OCI-LY1 (cell line): ENCODE measurements at regions not wholly inside any gene's neighbourhood (a gene's known extent, or its start where the extent isn't known, plus 50 kb on each side); places are given as distances from the start of the nearest gene placed in this dataset.

Source experiments
- H2AFZ ChIP-seq: fragments of 200-600 bp; sonication (generic), shearing (Covaris generic); 2 replicates; pipeline ENCODE4 v1.6.0; 2014; ENCODE audit warnings: antibody characterized with exemption, mild to moderate bottlenecking, low read length
- H3F3A ChIP-seq: fragments of 200-600 bp; sonication (generic), shearing (Covaris generic); 2 replicates; pipeline ENCODE4 v1.6.0; 2014; ENCODE audit warnings: mild to moderate bottlenecking, antibody characterized with exemption, low read length, moderate library complexity; ENCODE audit not compliant: insufficient read depth
- H3K27ac ChIP-seq: fragments of 200-600 bp; sonication (generic); 2 replicates; pipeline ENCODE4 v1.5.1; 2014; ENCODE audit warnings: low read length, mixed run types, mild to moderate bottlenecking, low read depth; ENCODE audit not compliant: poor library complexity, severe bottlenecking
- H3K27me3 ChIP-seq: fragments of 200-600 bp; sonication (generic); 2 replicates; pipeline ENCODE4 v1.6.0; 2014; ENCODE audit warnings: antibody characterized with exemption, mild to moderate bottlenecking, low read length, moderate library complexity; ENCODE audit not compliant: insufficient read depth
- H3K36me3 ChIP-seq: fragments of 200-600 bp; sonication (generic); 2 replicates; pipeline ENCODE4 v1.6.1; 2014; ENCODE audit warnings: mild to moderate bottlenecking, antibody characterized with exemption, low read length, moderate library complexity, mixed read lengths; ENCODE audit not compliant: insufficient read depth
- H3K4me1 ChIP-seq: fragments of 200-600 bp; sonication (generic); 2 replicates; pipeline ENCODE4 v1.5.1; 2014; ENCODE audit warnings: mild to moderate bottlenecking, low read length, moderate library complexity; ENCODE audit not compliant: insufficient read depth, severe bottlenecking
- H3K4me2 ChIP-seq: fragments of 200-600 bp; sonication (generic), shearing (Covaris generic); 2 replicates; pipeline ENCODE4 v1.6.1; 2014; ENCODE audit warnings: low read length
- H3K4me3 ChIP-seq: fragments of 200-600 bp; sonication (generic); 2 replicates; pipeline ENCODE4 v1.5.1; 2014; ENCODE audit warnings: low read length, low read depth, mild to moderate bottlenecking, mixed read lengths; ENCODE audit not compliant: poor library complexity, severe bottlenecking
- H3K79me2 ChIP-seq: fragments of 200-600 bp; shearing (Covaris generic); 2 replicates; pipeline ENCODE4 v1.6.1; 2016; ENCODE audit warnings: mixed run types, low read length, mixed read lengths; ENCODE audit not compliant: insufficient read depth
- H3K9ac ChIP-seq: fragments of 200-600 bp; sonication (generic), shearing (Covaris generic); 2 replicates; pipeline ENCODE4 v1.6.1; 2014; ENCODE audit warnings: mild to moderate bottlenecking, low read length, mixed read lengths
- H3K9me2 ChIP-seq: fragments of 200-600 bp; sonication (generic), shearing (Covaris generic); 2 replicates; pipeline ENCODE4 v1.6.1; 2014; ENCODE audit warnings: low read depth, mild to moderate bottlenecking, low read length, mixed read lengths
- H3K9me3 ChIP-seq: fragments of 200-600 bp; shearing (Covaris generic); 2 replicates; pipeline ENCODE4 v1.6.1; 2014; ENCODE audit warnings: low read length, mixed read lengths
- H4K20me1 ChIP-seq: fragments of 200-600 bp; sonication (generic), shearing (Covaris generic); 2 replicates; pipeline ENCODE4 v1.6.0; 2016; ENCODE audit warnings: mild to moderate bottlenecking, low read length; ENCODE audit not compliant: insufficient read depth
- EZH2 ChIP-seq: fragments of 200-600 bp; sonication (generic), shearing (Covaris generic); IDR thresholded peaks from 2 replicates; pipeline ENCODE4 v1.8.0; 2017; ENCODE audit warnings: borderline replicate concordance, mixed run types, mild to moderate bottlenecking, antibody characterized with exemption, low read length, moderate library complexity, mixed read lengths
- TF ChIP-seq, protein P1 (sequence below): fragments of 200-600 bp; sonication (generic), shearing (Covaris generic); IDR thresholded peaks from 2 replicates; pipeline ENCODE4 v1.5.1; 2017; ENCODE audit warnings: mild to moderate bottlenecking, antibody characterized with exemption, low read length, moderate library complexity, mixed read lengths

DNA sequence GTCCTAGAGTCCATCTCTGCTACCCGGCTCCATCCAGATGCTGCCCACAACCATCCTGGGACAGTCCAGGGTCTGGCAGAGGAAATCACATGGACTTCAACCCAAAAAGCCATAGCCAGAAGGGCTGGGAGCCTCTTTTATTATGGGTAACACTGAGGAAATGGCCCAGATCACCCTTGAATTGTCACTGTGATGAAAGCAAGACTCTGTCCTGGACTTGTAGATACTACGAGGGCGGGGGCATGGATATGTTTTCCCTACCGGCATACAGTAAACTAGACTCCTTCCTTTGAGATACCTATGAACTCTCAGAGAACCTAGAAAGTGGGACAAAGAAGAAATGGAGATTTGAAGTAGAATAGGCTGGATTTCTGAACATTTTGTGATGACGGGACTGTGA, 110.3 kb downstream of the LACC1 start:
- Histone ChIP-seq H3F3A (no peaks in the 10 kb centered on the region), H3K9me3 (no peaks in the 10 kb centered on the region), H2AFZ (no peak overlapping the region), H3K4me1 (no peaks in the 10 kb centered on the region), H3K4me3 (no peak overlapping the region), H3K36me3 (no peaks in the 10 kb centered on the region), H3K9me2 (no peaks in the 10 kb centered on the region), H3K4me2 (no peak overlapping the region), H3K79me2 (no peaks in the 10 kb centered on the region), H4K20me1 (no peaks in the 10 kb centered on the region), H3K27me3 (no peaks in the 10 kb centered on the region), H3K9ac (no peak overlapping the region), H3K27ac (no peak overlapping the region)
- TF ChIP-seq, protein P1, sequence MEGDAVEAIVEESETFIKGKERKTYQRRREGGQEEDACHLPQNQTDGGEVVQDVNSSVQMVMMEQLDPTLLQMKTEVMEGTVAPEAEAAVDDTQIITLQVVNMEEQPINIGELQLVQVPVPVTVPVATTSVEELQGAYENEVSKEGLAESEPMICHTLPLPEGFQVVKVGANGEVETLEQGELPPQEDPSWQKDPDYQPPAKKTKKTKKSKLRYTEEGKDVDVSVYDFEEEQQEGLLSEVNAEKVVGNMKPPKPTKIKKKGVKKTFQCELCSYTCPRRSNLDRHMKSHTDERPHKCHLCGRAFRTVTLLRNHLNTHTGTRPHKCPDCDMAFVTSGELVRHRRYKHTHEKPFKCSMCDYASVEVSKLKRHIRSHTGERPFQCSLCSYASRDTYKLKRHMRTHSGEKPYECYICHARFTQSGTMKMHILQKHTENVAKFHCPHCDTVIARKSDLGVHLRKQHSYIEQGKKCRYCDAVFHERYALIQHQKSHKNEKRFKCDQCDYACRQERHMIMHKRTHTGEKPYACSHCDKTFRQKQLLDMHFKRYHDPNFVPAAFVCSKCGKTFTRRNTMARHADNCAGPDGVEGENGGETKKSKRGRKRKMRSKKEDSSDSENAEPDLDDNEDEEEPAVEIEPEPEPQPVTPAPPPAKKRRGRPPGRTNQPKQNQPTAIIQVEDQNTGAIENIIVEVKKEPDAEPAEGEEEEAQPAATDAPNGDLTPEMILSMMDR, result no peak
- no peak for TF ChIP-seq EZH2

DNA sequence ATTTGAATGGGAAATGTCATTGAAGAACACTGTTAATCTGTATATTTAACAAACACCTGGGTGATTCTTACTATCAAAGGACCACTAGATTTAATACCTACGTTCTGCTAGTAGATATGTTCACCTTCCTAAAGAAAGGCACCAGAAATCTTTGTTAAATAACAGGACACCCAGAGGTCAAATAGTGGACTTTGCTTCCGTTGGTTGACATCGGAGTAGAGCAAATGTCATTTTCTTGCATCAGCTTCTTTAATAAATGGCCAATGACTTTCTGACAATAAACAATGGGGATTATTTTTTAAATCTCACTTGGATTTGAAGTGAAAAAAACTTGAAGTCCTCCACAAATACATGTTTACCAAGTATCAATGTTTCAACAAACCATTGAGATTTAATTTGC, 111.1 kb downstream of the LACC1 start:
- Histone ChIP-seq H3K9ac (no peak overlapping the region), H4K20me1 (no peaks in the 10 kb centered on the region), H3K4me2 (no peak overlapping the region), H3F3A (no peaks in the 10 kb centered on the region), H2AFZ (no peak overlapping the region), H3K79me2 (no peaks in the 10 kb centered on the region), H3K36me3 (no peaks in the 10 kb centered on the region), H3K27me3 (no peaks in the 10 kb centered on the region), H3K9me3 (no peaks in the 10 kb centered on the region), H3K4me1 (no peaks in the 10 kb centered on the region), H3K27ac (no peak overlapping the region), H3K4me3 (no peak overlapping the region), H3K9me2 (no peaks in the 10 kb centered on the region)
- TF ChIP-seq EZH2, result no peak
- TF ChIP-seq, protein P1, result no peak

DNA sequence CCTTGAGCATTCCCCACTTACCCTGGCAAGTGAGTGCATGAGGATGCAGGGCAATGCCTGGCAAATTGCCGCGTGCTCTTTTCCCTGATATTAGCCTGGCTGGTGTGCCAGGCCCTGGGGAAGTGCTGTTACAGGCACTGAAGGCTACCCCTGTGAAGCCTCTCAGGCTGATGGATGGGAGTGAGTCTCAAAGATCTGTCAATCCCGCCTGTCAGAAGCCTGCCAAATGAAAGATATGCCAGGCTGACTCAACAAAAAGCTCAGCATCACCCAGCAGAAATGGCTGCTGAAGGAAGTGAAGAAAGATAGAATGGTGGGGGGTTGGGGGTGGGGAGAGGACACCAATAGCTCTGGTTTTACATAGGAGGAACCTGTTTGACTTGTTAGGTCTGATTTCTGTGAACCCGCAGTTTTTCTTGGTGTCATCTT, 112.1 kb downstream of the LACC1 start:
- no peaks in the 10 kb centered on the region for H3K79me2 ChIP-seq
- H3K4me3 ChIP-seq, result no peak overlapping the region
- no peaks in the 10 kb centered on the region for H3K9me2 ChIP-seq
- H3K36me3 ChIP-seq, result no peaks in the 10 kb centered on the region
- no peaks in the 10 kb centered on the region for H3K4me1 ChIP-seq
- H4K20me1 ChIP-seq, result no peaks in the 10 kb centered on the region
- H3K9me3 ChIP-seq, result no peaks in the 10 kb centered on the region
- no peak overlapping the region for H3K27ac ChIP-seq
- no peak overlapping the region for H2AFZ ChIP-seq
- H3K27me3 ChIP-seq, result no peaks in the 10 kb centered on the region
- H3F3A ChIP-seq, result no peaks in the 10 kb centered on the region
- H3K9ac ChIP-seq, result no peak overlapping the region
- no peak overlapping the region for H3K4me2 ChIP-seq
- TF ChIP-seq, protein P1, result no peak
- no peak for TF ChIP-seq EZH2
